ENCODE measurements at regions not wholly inside any gene's neighbourhood (a gene's known extent, or its start where the extent isn't known, plus 50 kb on each side); places are given as distances from the start of the nearest gene placed in this dataset.

GRCh38 chr7:135840591-135840990 is 92.0 kb upstream of the FAM180A start:
- H2AFZ ChIP-seq (replicated peaks; ENCODE audit: low read length, poor library complexity): no peak overlapping the region
- H4K91ac ChIP-seq (ENCODE audit: insufficient read depth, low read depth, low read length): no peak overlapping the region
- no peaks in the 10 kb centered on the region for H3K36me3 ChIP-seq (ENCODE audit: control insufficient read depth, insufficient read depth, low read length)
- H4K20me1 ChIP-seq (ENCODE audit: insufficient read depth, low read length): no peaks in the 10 kb centered on the region
- intact Hi-C loops (cut with micrococcal nuclease) (no loop called here), dilution Hi-C loops (cut with HindIII; ENCODE audit: low sequenced_read_pairs, unreplicated experiment) (no loop called here), in situ Hi-C loops (cut with MboI; ENCODE audit: low sequenced_read_pairs) (no loop called here)
- H3K79me1 ChIP-seq (ENCODE audit: low read depth in 1 of 2, low read length in 2 of 2): no peaks in the 10 kb centered on the region
- ChIA-PET POLR2A (ENCODE audit: unreplicated experiment) (no interaction called here), CTCF (interaction anchor here (0.5 kb wide), 1 partner anchor 156 kb away, joined by 3 read pairs; no protein-coding TSS in a partner anchor)
- no peak overlapping the region for H4K5ac ChIP-seq (ENCODE audit: low read depth, low read length)
- ATAC-seq (ENCODE audit: low read depth) (no peak), DNase-seq (no peak)
- H3K27ac ChIP-seq (ENCODE audit: insufficient read depth, low read length): no peak overlapping the region
- no peak overlapping the region for H2BK15ac ChIP-seq (ENCODE audit: low read depth, low read length)
- no peak overlapping the region for H3K4me2 ChIP-seq (ENCODE audit: low read depth, low read length)
- no peaks in the 10 kb centered on the region for H3K9me1 ChIP-seq (ENCODE audit: insufficient read depth, low read length)
- no TSS peak for BruUV-seq (replicated peaks)
- H2AK9ac ChIP-seq (replicated peaks; ENCODE audit: low read depth, low read length, poor library complexity): no peak overlapping the region
- H4K8ac ChIP-seq (ENCODE audit: low read depth in 2 of 2, low read length in 2 of 2): no peak overlapping the region
- no peak overlapping the region for H3K4ac ChIP-seq (ENCODE audit: low read depth, low read length)
- no peak overlapping the region for H3K56ac ChIP-seq (ENCODE audit: extremely low read depth, insufficient read depth, low read length)
- H3K27me3 ChIP-seq (ENCODE audit: control insufficient read depth, insufficient read depth, low read length): peaks cover 4% of the 10 kb centered on the region
- no peak overlapping the region for H3K23ac ChIP-seq (ENCODE audit: low read depth, low read length)
- no peaks in the 10 kb centered on the region for H3K9me3 ChIP-seq (ENCODE audit: control insufficient read depth, insufficient read depth, low read length)
- no peak overlapping the region for H2BK120ac ChIP-seq (ENCODE audit: low read depth, low read length)
- no peak overlapping the region for H3K18ac ChIP-seq (ENCODE audit: low read depth, low read length)
- TF ChIP-seq MAZ (IDR thresholded peaks at IDR 0.05; ENCODE audit: borderline replicate concordance, low read depth, low read length) (no peak), POLR2A (IDR thresholded peaks at IDR 0.05; ENCODE audit: low read depth, low read length) (no peak), RFX5 (IDR thresholded peaks at IDR 0.05; ENCODE audit: low read depth, low read length) (no peak), BHLHE40 (IDR thresholded peaks at IDR 0.05; ENCODE audit: low read depth, low read length) (no peak), NFE2L2 (IDR thresholded peaks at IDR 0.05; ENCODE audit: low read depth, low read length) (no peak), SMC3 (IDR thresholded peaks at IDR 0.05; ENCODE audit: low read depth, low read length) (no peak), MAFK (IDR thresholded peaks at IDR 0.05; ENCODE audit: low read depth, low read length) (no peak), RCOR1 (IDR thresholded peaks at IDR 0.05; ENCODE audit: insufficient replicate concordance, low read length) (no peak)
- H3K4me3 ChIP-seq (ENCODE audit: insufficient read depth, low read depth, low read length): no peak overlapping the region
- no peak overlapping the region for H2AK5ac ChIP-seq (ENCODE audit: low read depth, low read length)
- H3K9ac ChIP-seq (ENCODE audit: low read depth, low read length): no peak overlapping the region
- no peak overlapping the region for H2BK5ac ChIP-seq (ENCODE audit: low read depth, low read length, poor library complexity, severe bottlenecking)
- H2BK20ac ChIP-seq (ENCODE audit: low read depth, low read length): no peak overlapping the region
- no peak overlapping the region for H3K14ac ChIP-seq (replicated peaks; ENCODE audit: low read depth, low read length)
- no peaks in the 10 kb centered on the region for H3K4me1 ChIP-seq (ENCODE audit: control insufficient read depth, insufficient read depth, low read length)

Data from IMR-90 (cell line).